ENCODE measurements at regions not wholly inside any gene's neighbourhood (a gene's known extent, or its start where the extent isn't known, plus 50 kb on each side); places are given as distances from the start of the nearest gene placed in this dataset.

GRCh38 chr3:104385421-104385820 is 981.3 kb upstream of the ALCAM start:
- no peak overlapping the region for H3K27ac Mint-ChIP-seq (ENCODE audit: unreplicated experiment)
- no peaks in the 10 kb centered on the region for H3K36me3 Mint-ChIP-seq (ENCODE audit: unreplicated experiment)
- no peak for DNase-seq
- H3K9me3 Mint-ChIP-seq (ENCODE audit: unreplicated experiment), result no peaks in the 10 kb centered on the region
- no peaks in the 10 kb centered on the region for H3K27me3 Mint-ChIP-seq (ENCODE audit: unreplicated experiment)
- H3K4me3 Mint-ChIP-seq (ENCODE audit: unreplicated experiment), result no peak overlapping the region
- TF ChIP-seq CTCF (IDR thresholded peaks at IDR 0.05; ENCODE audit: partially characterized antibody, unreplicated experiment), result no peak
- no peaks in the 10 kb centered on the region for H3K4me1 Mint-ChIP-seq (ENCODE audit: low read depth, unreplicated experiment)

GRCh38 chr3:104388619-104389018 is 978.1 kb upstream of the ALCAM start:
- DNase-seq, result no peak
- Mint-ChIP-seq H3K27ac (ENCODE audit: unreplicated experiment) (no peak overlapping the region), H3K4me1 (ENCODE audit: low read depth, unreplicated experiment) (no peaks in the 10 kb centered on the region), H3K27me3 (ENCODE audit: unreplicated experiment) (no peaks in the 10 kb centered on the region), H3K4me3 (ENCODE audit: unreplicated experiment) (no peak overlapping the region), H3K36me3 (ENCODE audit: unreplicated experiment) (no peaks in the 10 kb centered on the region), H3K9me3 (ENCODE audit: unreplicated experiment) (no peaks in the 10 kb centered on the region)
- TF ChIP-seq CTCF (IDR thresholded peaks at IDR 0.05; ENCODE audit: partially characterized antibody, unreplicated experiment), result no peak

GRCh38 chr3:104392327-104392726 is 974.4 kb upstream of the ALCAM start:
- Mint-ChIP-seq H3K27me3 (ENCODE audit: unreplicated experiment) (no peaks in the 10 kb centered on the region), H3K4me3 (ENCODE audit: unreplicated experiment) (no peak overlapping the region), H3K4me1 (ENCODE audit: low read depth, unreplicated experiment) (peaks cover 2% of the 10 kb centered on the region), H3K27ac (ENCODE audit: unreplicated experiment) (no peak overlapping the region), H3K36me3 (ENCODE audit: unreplicated experiment) (no peaks in the 10 kb centered on the region), H3K9me3 (ENCODE audit: unreplicated experiment) (no peaks in the 10 kb centered on the region)
- DNase-seq, result no peak
- TF ChIP-seq CTCF (IDR thresholded peaks at IDR 0.05; ENCODE audit: partially characterized antibody, unreplicated experiment), result no peak

GRCh38 chr3:104396974-104397669 is 969.6 kb upstream of the ALCAM start:
- H3K27me3 Mint-ChIP-seq (ENCODE audit: unreplicated experiment), result no peaks in the 10 kb centered on the region
- no peaks in the 10 kb centered on the region for H3K9me3 Mint-ChIP-seq (ENCODE audit: unreplicated experiment)
- no peaks in the 10 kb centered on the region for H3K36me3 Mint-ChIP-seq (ENCODE audit: unreplicated experiment)
- H3K4me1 Mint-ChIP-seq (ENCODE audit: low read depth, unreplicated experiment), result peaks cover 3% of the 10 kb centered on the region
- H3K4me3 Mint-ChIP-seq (ENCODE audit: unreplicated experiment), result no peak overlapping the region
- DNase-seq, result no peak
- no peak for TF ChIP-seq CTCF (IDR thresholded peaks at IDR 0.05; ENCODE audit: partially characterized antibody, unreplicated experiment)
- no peak overlapping the region for H3K27ac Mint-ChIP-seq (ENCODE audit: unreplicated experiment)

- Mint-ChIP-seq H3K36me3 (ENCODE audit: unreplicated experiment) (no peaks in the 10 kb centered on the region), H3K27me3 (ENCODE audit: unreplicated experiment) (no peaks in the 10 kb centered on the region), H3K4me1 (ENCODE audit: low read depth, unreplicated experiment) (peaks cover 3% of the 10 kb centered on the region), H3K4me3 (ENCODE audit: unreplicated experiment) (no peak overlapping the region), H3K27ac (ENCODE audit: unreplicated experiment) (no peak overlapping the region), H3K9me3 (ENCODE audit: unreplicated experiment) (no peaks in the 10 kb centered on the region)
- TF ChIP-seq CTCF (IDR thresholded peaks at IDR 0.05; ENCODE audit: partially characterized antibody, unreplicated experiment), result no peak
- no peak for DNase-seq
Observed at GRCh38 chr3:104397713-104398112, 969.0 kb upstream of the ALCAM start.
